ENCODE measurements at regions not wholly inside any gene's neighbourhood (a gene's known extent, or its start where the extent isn't known, plus 50 kb on each side); places are given as distances from the start of the nearest gene placed in this dataset.

GRCh38 chr7:117971556-117972244 is 98.5 kb upstream of the CTTNBP2 start:
- dilution Hi-C loops (cut with MboI; ENCODE audit: extremely low pct_ligation_motif_present, low sequenced_read_pairs): no loop called here
- H3K4me2 ChIP-seq (ENCODE audit: control insufficient read depth, extremely low read depth, insufficient read depth, low read depth, low read length): no peak overlapping the region

GRCh38 chr7:117972606-117973005 is 99.4 kb upstream of the CTTNBP2 start:
- Histone ChIP-seq H3K27ac (ENCODE audit: control insufficient read depth, insufficient read depth, low read length) (no peak overlapping the region), H3K4me2 (ENCODE audit: control insufficient read depth, extremely low read depth, insufficient read depth, low read depth, low read length) (no peak overlapping the region), H3K9me3 (ENCODE audit: control insufficient read depth, low read depth, low read length) (no peaks in the 10 kb centered on the region), H3K27me3 (ENCODE audit: control insufficient read depth, extremely low read depth, insufficient read depth, low read length) (no peaks in the 10 kb centered on the region), H3K9ac (ENCODE audit: control insufficient read depth, extremely low read depth, insufficient read depth, low read length) (no peak overlapping the region), H3K9me1 (ENCODE audit: control insufficient read depth, extremely low read depth, insufficient read depth, low read length) (no peaks in the 10 kb centered on the region), H3K36me3 (ENCODE audit: control insufficient read depth in 2 of 2, extremely low read depth in 1 of 2, insufficient read depth in 2 of 2, low read length in 2 of 2) (no peaks in the 10 kb centered on the region), H2AFZ (ENCODE audit: control insufficient read depth, low read length) (peak overlapping the region; percentile 33), H4K20me1 (ENCODE audit: control insufficient read depth, extremely low read depth, insufficient read depth, low read length) (no peaks in the 10 kb centered on the region), H3K79me2 (ENCODE audit: control insufficient read depth, insufficient read depth, low read length) (no peaks in the 10 kb centered on the region), H3K4me1 (ENCODE audit: control insufficient read depth, extremely low read depth, insufficient read depth, low read length) (no peaks in the 10 kb centered on the region), H3K4me3 (ENCODE audit: control insufficient read depth in 2 of 3, extremely low read depth in 1 of 3, insufficient read depth in 2 of 3, low read depth in 1 of 3, low read length in 3 of 3) (no peak overlapping the region)
- no peak for FAIRE-seq
- DNase-seq (ENCODE audit: low read depth, low spot score): no peak
- TF ChIP-seq EZH2 (IDR thresholded peaks at IDR 0.05; ENCODE audit: low read length): no peak
- TF ChIP-seq, protein P1, sequence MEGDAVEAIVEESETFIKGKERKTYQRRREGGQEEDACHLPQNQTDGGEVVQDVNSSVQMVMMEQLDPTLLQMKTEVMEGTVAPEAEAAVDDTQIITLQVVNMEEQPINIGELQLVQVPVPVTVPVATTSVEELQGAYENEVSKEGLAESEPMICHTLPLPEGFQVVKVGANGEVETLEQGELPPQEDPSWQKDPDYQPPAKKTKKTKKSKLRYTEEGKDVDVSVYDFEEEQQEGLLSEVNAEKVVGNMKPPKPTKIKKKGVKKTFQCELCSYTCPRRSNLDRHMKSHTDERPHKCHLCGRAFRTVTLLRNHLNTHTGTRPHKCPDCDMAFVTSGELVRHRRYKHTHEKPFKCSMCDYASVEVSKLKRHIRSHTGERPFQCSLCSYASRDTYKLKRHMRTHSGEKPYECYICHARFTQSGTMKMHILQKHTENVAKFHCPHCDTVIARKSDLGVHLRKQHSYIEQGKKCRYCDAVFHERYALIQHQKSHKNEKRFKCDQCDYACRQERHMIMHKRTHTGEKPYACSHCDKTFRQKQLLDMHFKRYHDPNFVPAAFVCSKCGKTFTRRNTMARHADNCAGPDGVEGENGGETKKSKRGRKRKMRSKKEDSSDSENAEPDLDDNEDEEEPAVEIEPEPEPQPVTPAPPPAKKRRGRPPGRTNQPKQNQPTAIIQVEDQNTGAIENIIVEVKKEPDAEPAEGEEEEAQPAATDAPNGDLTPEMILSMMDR (optimal IDR thresholded peaks at IDR 0.05 in 1 of 3, IDR thresholded peaks at IDR 0.05 in 1 of 3, conservative IDR thresholded peaks at IDR 0.05 in 1 of 3; ENCODE audit: extremely low read depth in 1 of 3, insufficient read depth in 2 of 3, low read length in 3 of 3): no peak
- dilution Hi-C loops (cut with MboI; ENCODE audit: extremely low pct_ligation_motif_present, low sequenced_read_pairs): no loop called here

More at GRCh38 chr7:117971556-117972244, 98.5 kb upstream of the CTTNBP2 start:
- Histone ChIP-seq H3K4me1 (ENCODE audit: control insufficient read depth, extremely low read depth, insufficient read depth, low read length) (no peaks in the 10 kb centered on the region), H3K9me1 (ENCODE audit: control insufficient read depth, extremely low read depth, insufficient read depth, low read length) (no peaks in the 10 kb centered on the region), H3K9ac (ENCODE audit: control insufficient read depth, extremely low read depth, insufficient read depth, low read length) (no peak overlapping the region), H4K20me1 (ENCODE audit: control insufficient read depth, extremely low read depth, insufficient read depth, low read length) (no peaks in the 10 kb centered on the region), H3K4me3 (ENCODE audit: control insufficient read depth in 2 of 3, extremely low read depth in 1 of 3, insufficient read depth in 2 of 3, low read depth in 1 of 3, low read length in 3 of 3) (no peak overlapping the region), H3K9me3 (ENCODE audit: control insufficient read depth, low read depth, low read length) (no peaks in the 10 kb centered on the region), H3K27ac (ENCODE audit: control insufficient read depth, insufficient read depth, low read length) (no peak overlapping the region), H3K27me3 (ENCODE audit: control insufficient read depth, extremely low read depth, insufficient read depth, low read length) (no peaks in the 10 kb centered on the region), H2AFZ (ENCODE audit: control insufficient read depth, low read length) (no peak overlapping the region), H3K36me3 (ENCODE audit: control insufficient read depth in 2 of 2, extremely low read depth in 1 of 2, insufficient read depth in 2 of 2, low read length in 2 of 2) (no peaks in the 10 kb centered on the region), H3K79me2 (ENCODE audit: control insufficient read depth, insufficient read depth, low read length) (no peaks in the 10 kb centered on the region)
- FAIRE-seq: no peak
- TF ChIP-seq EZH2 (IDR thresholded peaks at IDR 0.05; ENCODE audit: low read length): no peak
- TF ChIP-seq, protein P1 (optimal IDR thresholded peaks at IDR 0.05 in 1 of 3, IDR thresholded peaks at IDR 0.05 in 1 of 3, conservative IDR thresholded peaks at IDR 0.05 in 1 of 3; ENCODE audit: extremely low read depth in 1 of 3, insufficient read depth in 2 of 3, low read length in 3 of 3): no peak
- no peak for DNase-seq (ENCODE audit: low read depth, low spot score)

All from keratinocyte (primary cell).